ENCODE measurements at regions not wholly inside any gene's neighbourhood (a gene's known extent, or its start where the extent isn't known, plus 50 kb on each side); places are given as distances from the start of the nearest gene placed in this dataset.

DNA sequence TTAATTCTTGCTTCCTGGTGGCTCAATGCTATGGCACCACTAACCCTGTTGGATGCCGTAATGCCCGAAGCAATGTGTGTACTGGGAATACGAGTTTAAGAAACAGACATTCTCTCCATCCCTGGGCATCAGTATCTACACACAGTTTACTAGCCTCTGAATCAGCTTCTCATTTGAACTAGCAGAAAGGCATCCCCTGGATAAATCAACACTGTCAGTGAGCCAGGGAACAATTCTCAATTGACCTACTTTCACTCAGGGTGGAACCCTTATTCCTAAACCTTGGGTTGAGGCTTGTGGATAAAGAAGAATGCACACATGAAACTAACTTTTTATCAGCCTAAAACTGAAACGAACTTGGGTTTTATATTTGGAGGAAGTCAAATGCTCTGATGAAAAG lies 331.0 kb downstream of the GADD45G start:
- Histone ChIP-seq H3K23ac (ENCODE audit: insufficient read length) (no peak overlapping the region), H3K4me1 (replicated peaks in 1 of 4; ENCODE audit: control insufficient read depth in 3 of 4, insufficient read depth in 4 of 4, low read length in 3 of 4) (no peaks in the 10 kb centered on the region), H3K23me2 (ENCODE audit: low read depth, low read length) (no peaks in the 10 kb centered on the region), H3K4ac (replicated peaks; ENCODE audit: insufficient read length, low read depth, low read length) (no peak overlapping the region), H3K14ac (ENCODE audit: insufficient read length) (no peak overlapping the region), H3K27me3 (replicated peaks in 1 of 4; ENCODE audit: control insufficient read depth in 3 of 4, extremely low read depth in 1 of 4, insufficient read depth in 3 of 4, low read length in 3 of 4) (no peaks in the 10 kb centered on the region; a peak in 1 of 7 replicates), H2AFZ (ENCODE audit: low read length) (no peak overlapping the region), H4K20me1 (replicated peaks in 1 of 2; ENCODE audit: control insufficient read depth in 1 of 2, insufficient read depth in 2 of 2, low read length in 2 of 2) (no peaks in the 10 kb centered on the region), H3K4me2 (ENCODE audit: insufficient read depth in 1 of 2, low read depth in 2 of 2, low read length in 2 of 2) (no peak overlapping the region), H3K56ac (replicated peaks; ENCODE audit: insufficient read length, low read depth, low read length) (no peak overlapping the region), H4K91ac (replicated peaks; ENCODE audit: insufficient read length, low read length) (no peak overlapping the region), H2BK5ac (ENCODE audit: low read depth, low read length) (no peak overlapping the region), H3K79me2 (ENCODE audit: control insufficient read depth in 1 of 2, insufficient read depth in 2 of 2, low read length in 2 of 2) (no peaks in the 10 kb centered on the region), H2BK120ac (replicated peaks; ENCODE audit: low read depth, low read length) (no peak overlapping the region), H2AK5ac (ENCODE audit: low read depth, low read length) (no peak overlapping the region), H3K9ac (replicated peaks in 1 of 4; ENCODE audit: extremely low read depth in 1 of 4, low read depth in 3 of 4, low read length in 3 of 4) (no peak overlapping the region), H3K79me1 (ENCODE audit: low read depth, low read length) (no peaks in the 10 kb centered on the region), H3K27ac (ENCODE audit: low read depth, low read length) (no peak overlapping the region), H2BK15ac (ENCODE audit: low read length) (no peak overlapping the region), H4K8ac (ENCODE audit: extremely low read depth, insufficient read depth, low read length) (no peak overlapping the region), H4K5ac (ENCODE audit: insufficient read length, low read depth, low read length) (no peak overlapping the region), H3K36me3 (ENCODE audit: control insufficient read depth in 2 of 4, insufficient read depth in 4 of 4, low read length in 3 of 4) (no peaks in the 10 kb centered on the region), H2BK12ac (ENCODE audit: low read depth, low read length) (no peak overlapping the region), H3K4me3 (ENCODE audit: extremely low read depth in 1 of 4, insufficient read depth in 2 of 4, low read depth in 3 of 4, low read length in 4 of 4) (no peak overlapping the region), H3K18ac (ENCODE audit: extremely low read depth, low read length) (no peak overlapping the region), H3K9me3 (ENCODE audit: insufficient read depth in 2 of 2, low read depth in 1 of 2, low read length in 1 of 2) (no peaks in the 10 kb centered on the region), H2BK20ac (ENCODE audit: low read length) (no peak overlapping the region)
- FAIRE-seq (no peak), DNase-seq (ENCODE audit: low read depth in 1 of 2, low spot score in 2 of 2) (no peak)
- ChIA-PET POLR2A (ENCODE audit: partially characterized antibody) (no interaction called here), CTCF (ENCODE audit: partially characterized antibody) (interaction anchor here (0.5 to 2.1 kb wide), 9 partner anchors 9 to 363 kb away, joined by 3 to 8 read pairs (median 3); no protein-coding TSS in a partner anchor)
- TF ChIP-seq CBX8 (IDR thresholded peaks at IDR 0.05; ENCODE audit: borderline replicate concordance, low read depth, low read length) (no peak), HDAC6 (IDR thresholded peaks at IDR 0.05; ENCODE audit: low read depth, low read length) (no peak), KDM4A (IDR thresholded peaks at IDR 0.05; ENCODE audit: low read depth, low read length, severe bottlenecking) (no peak), KDM1A (IDR thresholded peaks at IDR 0.05; ENCODE audit: borderline replicate concordance, low read length) (no peak), RNF2 (IDR thresholded peaks at IDR 0.05; ENCODE audit: borderline replicate concordance, low read depth, low read length, missing control alignments, poor library complexity, severe bottlenecking) (no peak), E2F6 (IDR thresholded peaks at IDR 0.05) (no peak), RXRA (IDR thresholded peaks at IDR 0.05; ENCODE audit: insufficient read depth, low read depth, low read length) (no peak), JUN (IDR thresholded peaks at IDR 0.05; ENCODE audit: low read depth, low read length) (no peak), TAF1 (IDR thresholded peaks at IDR 0.05; ENCODE audit: low read depth, low read length) (no peak), BRCA1 (IDR thresholded peaks at IDR 0.05; ENCODE audit: low read depth, low read length) (no peak), SIX5 (IDR thresholded peaks at IDR 0.05; ENCODE audit: low read depth, low read length) (no peak), BACH1 (IDR thresholded peaks at IDR 0.05; ENCODE audit: low read length) (no peak), POLR2AphosphoS5 (IDR thresholded peaks at IDR 0.05; ENCODE audit: low read depth, low read length) (no peak), MAFK (IDR thresholded peaks at IDR 0.05; ENCODE audit: low read depth, low read length) (no peak)
- TF ChIP-seq, protein P1, sequence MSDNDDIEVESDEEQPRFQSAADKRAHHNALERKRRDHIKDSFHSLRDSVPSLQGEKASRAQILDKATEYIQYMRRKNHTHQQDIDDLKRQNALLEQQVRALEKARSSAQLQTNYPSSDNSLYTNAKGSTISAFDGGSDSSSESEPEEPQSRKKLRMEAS (IDR thresholded peaks at IDR 0.05) = no peak
- 99% methylated on average over 4 of the region's 4 CpGs; no CpG with 5 or more reads in 1 of the 2 experiments for WGBS, 2 experiments (ENCODE audit: extremely low coverage in 1 of 2, insufficient coverage in 1 of 2, insufficient read length in 1 of 2, insufficient replicate concordance in 2 of 2, low coverage in 1 of 2, low lambda C conversion rate in 2 of 2, missing lambda C conversion rate in 1 of 2)

Measured in H1 (cell line).